ENCODE measurements at regions not wholly inside any gene's neighbourhood (a gene's known extent, or its start where the extent isn't known, plus 50 kb on each side); places are given as distances from the start of the nearest gene placed in this dataset.

GRCh38 chr6:45727228-45727627 is 288.4 kb downstream of the CLIC5 start:
- Histone ChIP-seq H3K36me3 (no peaks in the 10 kb centered on the region), H3K9me3 (no peaks in the 10 kb centered on the region), H3K4me3 (no peak overlapping the region), H3K27ac (no peak overlapping the region), H3K4me1 (ENCODE audit: insufficient read depth) (no peaks in the 10 kb centered on the region), H3K27me3 (no peaks in the 10 kb centered on the region)
- DNase-seq = no peak
- 68 to 87% (median 82%) methylated on average over 2 of the region's 2 CpGs for WGBS, 3 donors
- intact Hi-C loops (cut with DNase I) = no loop called here
- TF ChIP-seq POLR2A (IDR thresholded peaks at IDR 0.05) (no peak), EP300 (IDR thresholded peaks at IDR 0.05) (no peak), CTCF (IDR thresholded peaks at IDR 0.05) (no peak)

GRCh38 chr6:45726444-45726843 is 289.2 kb downstream of the CLIC5 start:
- no peak for DNase-seq
- Histone ChIP-seq H3K9me3 (no peaks in the 10 kb centered on the region), H3K4me1 (ENCODE audit: insufficient read depth) (no peaks in the 10 kb centered on the region), H3K36me3 (no peaks in the 10 kb centered on the region), H3K4me3 (no peak overlapping the region), H3K27me3 (no peaks in the 10 kb centered on the region), H3K27ac (no peak overlapping the region)
- intact Hi-C loops (cut with DNase I) = no loop called here
- no peak for TF ChIP-seq POLR2A (IDR thresholded peaks at IDR 0.05)
- TF ChIP-seq EP300 (IDR thresholded peaks at IDR 0.05) = no peak
- no peak for TF ChIP-seq CTCF (IDR thresholded peaks at IDR 0.05)
- WGBS, 3 donors = 50 to 56% (median 56%) methylated on average over 3 of the region's 3 CpGs

- H3K4me3 ChIP-seq = no peak overlapping the region
- H3K9me3 ChIP-seq = no peaks in the 10 kb centered on the region
- H3K36me3 ChIP-seq = no peaks in the 10 kb centered on the region
- intact Hi-C loops (cut with DNase I) = loop anchor here in 1 of 4 donors (5.0 kb wide), 1 partner anchor 963 kb away; the partner anchor contains the start of gene TDRD6
- 43 to 49% (median 48%) methylated on average over 2 of the region's 2 CpGs for WGBS, 3 donors
- no peaks in the 10 kb centered on the region for H3K27me3 ChIP-seq
- peak in 3 of 5 donors; percentile 48 to 67 (median 53) for DNase-seq
- no peak overlapping the region for H3K27ac ChIP-seq
- TF ChIP-seq POLR2A (IDR thresholded peaks at IDR 0.05) (no peak), EP300 (IDR thresholded peaks at IDR 0.05) (no peak), CTCF (IDR thresholded peaks at IDR 0.05) (no peak)
- no peaks in the 10 kb centered on the region for H3K4me1 ChIP-seq (ENCODE audit: insufficient read depth)
These were observed 291.1 kb downstream of the CLIC5 start for GRCh38 chr6:45724511-45724910.

- no peaks in the 10 kb centered on the region for H3K9me3 ChIP-seq
- no peaks in the 10 kb centered on the region for H3K36me3 ChIP-seq
- no peak overlapping the region for H3K27ac ChIP-seq
- no peak for TF ChIP-seq POLR2A (IDR thresholded peaks at IDR 0.05)
- no peak for TF ChIP-seq EP300 (IDR thresholded peaks at IDR 0.05)
- TF ChIP-seq CTCF (IDR thresholded peaks at IDR 0.05) = no peak
- no peaks in the 10 kb centered on the region for H3K27me3 ChIP-seq
- DNase-seq = no peak
- H3K4me3 ChIP-seq = no peak overlapping the region
- H3K4me1 ChIP-seq (ENCODE audit: insufficient read depth) = no peaks in the 10 kb centered on the region
- intact Hi-C loops (cut with DNase I) = loop anchor here in 1 of 4 donors (5.0 kb wide), 1 partner anchor 963 kb away; the partner anchor contains the start of gene TDRD6
These were observed 291.6 kb downstream of the CLIC5 start for GRCh38 chr6:45724027-45724426.

Data from ovary (tissue), 7 donors.